Activated B cell treated with CpG ODN at 0.5 μM for 24 hours (primary cell): ENCODE measurements at regions not wholly inside any gene's neighbourhood (a gene's known extent, or its start where the extent isn't known, plus 50 kb on each side); places are given as distances from the start of the nearest gene placed in this dataset.

Experiments
- ATAC-seq: fragments of 200-7000 bp; cut with Tn5 transposase; one replicate; pipeline ENCODE4 v1.10.0; 2021; ENCODE audit warnings: low read depth, mild to moderate bottlenecking, moderate library complexity
- CTCF ChIA-PET: fragments of 350-600 bp; sonication (Branson Sonifier 250); formaldehyde crosslinking; loops from one replicate; lab custom pipeline; 2021; ENCODE audit warnings: antibody characterized with exemption; lab: Charles Lee
- POLR2A ChIA-PET: fragments of 350-600 bp; sonication (Branson Sonifier 250); formaldehyde crosslinking; loops from one replicate; lab custom pipeline; 2021; ENCODE audit warnings: antibody characterized with exemption; lab: Charles Lee
- DNase-seq: peaks from one replicate; pipeline ENCODE4 v3.0.0; 2022
- H3K27ac Mint-ChIP-seq: one replicate; pipeline ENCODE4 v1.8.0; 2020; ENCODE audit warnings: mixed read lengths
- H3K27me3 Mint-ChIP-seq: one replicate; pipeline ENCODE4 v1.8.0; 2021; ENCODE audit warnings: mixed read lengths
- H3K36me3 Mint-ChIP-seq: one replicate; pipeline ENCODE4 v1.8.0; 2021; ENCODE audit warnings: low read depth, mixed read lengths
- H3K4me1 Mint-ChIP-seq: one replicate; pipeline ENCODE4 v1.8.0; 2021; ENCODE audit warnings: mixed read lengths
- H3K4me3 Mint-ChIP-seq: one replicate; pipeline ENCODE4 v1.8.0; 2020; ENCODE audit warnings: mild to moderate bottlenecking, mixed read lengths
- H3K9me3 Mint-ChIP-seq: one replicate; pipeline ENCODE4 v1.8.0; 2020; ENCODE audit warnings: mixed read lengths
- CTCF ChIP-seq: fragments of 200-600 bp; IDR thresholded peaks from one replicate; pipeline ENCODE4 v1.8.0; 2022; ENCODE audit warnings: antibody characterized with exemption, mild to moderate bottlenecking
- intact Hi-C: fragments of 100-400 bp; cut with micrococcal nuclease; formaldehyde crosslinking; loops from one replicate; pipeline ENCODE4 v1.15.1; 2024

- Mint-ChIP-seq H3K4me1 (no peaks in the 10 kb centered on the region), H3K9me3 (peaks cover 3% of the 10 kb centered on the region), H3K36me3 (no peaks in the 10 kb centered on the region), H3K4me3 (no peak overlapping the region), H3K27me3 (no peaks in the 10 kb centered on the region), H3K27ac (no peak overlapping the region)
- DNase-seq = no peak
- ChIA-PET CTCF (no interaction called here), POLR2A (no interaction called here)
- no peak for ATAC-seq
- no peak for TF ChIP-seq CTCF
- intact Hi-C loops = no loop called here
These were observed 671.3 kb downstream of the SORCS1 start for GRCh38 chr10:106493226-106493625.

- H3K27me3 Mint-ChIP-seq = no peaks in the 10 kb centered on the region
- no peaks in the 10 kb centered on the region for H3K36me3 Mint-ChIP-seq
- peaks cover 6% of the 10 kb centered on the region for H3K9me3 Mint-ChIP-seq
- ATAC-seq = no peak
- intact Hi-C loops = no loop called here
- H3K4me3 Mint-ChIP-seq = no peak overlapping the region
- no peak for TF ChIP-seq CTCF
- no peak overlapping the region for H3K27ac Mint-ChIP-seq
- H3K4me1 Mint-ChIP-seq = no peaks in the 10 kb centered on the region
- POLR2A ChIA-PET = no interaction called here
- CTCF ChIA-PET = no interaction called here
- DNase-seq = no peak
These were observed 676.8 kb downstream of the SORCS1 start for GRCh38 chr10:106487726-106488125.

GRCh38 chr10:106481598-106482275 lies 682.8 kb downstream of the SORCS1 start:
- peaks cover 10% of the 10 kb centered on the region for H3K9me3 Mint-ChIP-seq
- CTCF ChIA-PET = no interaction called here
- H3K27ac Mint-ChIP-seq = no peak overlapping the region
- H3K27me3 Mint-ChIP-seq = no peaks in the 10 kb centered on the region
- intact Hi-C loops = no loop called here
- ATAC-seq (no peak), DNase-seq (no peak)
- POLR2A ChIA-PET = no interaction called here
- no peaks in the 10 kb centered on the region for H3K36me3 Mint-ChIP-seq
- no peak for TF ChIP-seq CTCF
- H3K4me1 Mint-ChIP-seq = no peaks in the 10 kb centered on the region
- no peak overlapping the region for H3K4me3 Mint-ChIP-seq

GRCh38 chr10:106479636-106480035 lies 684.9 kb downstream of the SORCS1 start:
- no peaks in the 10 kb centered on the region for H3K27me3 Mint-ChIP-seq
- no peak overlapping the region for H3K4me3 Mint-ChIP-seq
- peaks cover 7% of the 10 kb centered on the region for H3K9me3 Mint-ChIP-seq
- no peak for TF ChIP-seq CTCF
- H3K36me3 Mint-ChIP-seq = no peaks in the 10 kb centered on the region
- no peak for ATAC-seq
- DNase-seq = no peak
- intact Hi-C loops = no loop called here
- POLR2A ChIA-PET = no interaction called here
- no peak overlapping the region for H3K27ac Mint-ChIP-seq
- CTCF ChIA-PET = no interaction called here
- H3K4me1 Mint-ChIP-seq = no peaks in the 10 kb centered on the region

- no peak for DNase-seq
- no peaks in the 10 kb centered on the region for H3K27me3 Mint-ChIP-seq
These were observed 689.6 kb downstream of the SORCS1 start for GRCh38 chr10:106474876-106475275.

More at GRCh38 chr10:106474876-106475275, 689.6 kb downstream of the SORCS1 start:
- Mint-ChIP-seq H3K4me3 (no peak overlapping the region), H3K4me1 (no peaks in the 10 kb centered on the region), H3K27ac (no peak overlapping the region), H3K36me3 (no peaks in the 10 kb centered on the region), H3K9me3 (peaks cover 9% of the 10 kb centered on the region)
- TF ChIP-seq CTCF = no peak
- no peak for ATAC-seq
- intact Hi-C loops = no loop called here
- POLR2A ChIA-PET = no interaction called here
- CTCF ChIA-PET = no interaction called here
